ENCODE measurements at regions not wholly inside any gene's neighbourhood (a gene's known extent, or its start where the extent isn't known, plus 50 kb on each side); places are given as distances from the start of the nearest gene placed in this dataset.

DNA sequence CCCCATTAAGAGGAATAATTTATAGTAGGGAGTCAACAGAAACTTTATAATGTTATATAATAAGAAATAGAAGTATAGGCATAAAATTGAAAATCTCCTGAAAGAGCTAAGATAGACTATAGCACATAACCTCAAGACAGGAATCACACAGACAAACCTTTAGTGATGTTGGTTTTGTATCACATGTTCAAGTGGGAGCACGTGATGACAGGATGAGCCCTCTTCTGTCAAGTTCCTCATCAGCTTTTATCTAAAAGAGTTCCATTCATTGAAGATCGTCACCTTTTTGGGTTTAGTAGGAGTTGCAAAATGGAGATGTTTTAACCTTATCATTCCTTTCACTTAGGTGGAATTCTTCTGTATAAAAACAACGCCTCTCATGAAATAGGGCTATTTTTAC lies 127.0 kb downstream of the MCHR2 start:
- DNase-seq (ENCODE audit: low read depth in 1 of 2, low spot score in 2 of 2), result no peak
- no peak overlapping the region for H2AK5ac ChIP-seq (ENCODE audit: low read depth, low read length)
- no peak overlapping the region for H4K5ac ChIP-seq (ENCODE audit: insufficient read length, low read depth, low read length)
- no peaks in the 10 kb centered on the region for H3K36me3 ChIP-seq (ENCODE audit: control insufficient read depth in 2 of 4, insufficient read depth in 4 of 4, low read length in 3 of 4)
- H4K8ac ChIP-seq (ENCODE audit: extremely low read depth, insufficient read depth, low read length), result no peak overlapping the region
- no peak for FAIRE-seq
- no peak overlapping the region for H3K4me2 ChIP-seq (ENCODE audit: insufficient read depth in 1 of 2, low read depth in 2 of 2, low read length in 2 of 2)
- no peaks in the 10 kb centered on the region for H4K20me1 ChIP-seq (replicated peaks in 1 of 2; ENCODE audit: control insufficient read depth in 1 of 2, insufficient read depth in 2 of 2, low read length in 2 of 2)
- H3K27ac ChIP-seq (ENCODE audit: low read depth, low read length), result no peak overlapping the region
- ChIA-PET CTCF (ENCODE audit: partially characterized antibody) (interaction anchor here (1.0 to 6.1 kb wide), 11 partner anchors 10 to 258 kb away, joined by 3 to 72 read pairs (median 6); no protein-coding TSS in a partner anchor), POLR2A (ENCODE audit: partially characterized antibody) (no interaction called here)
- no peaks in the 10 kb centered on the region for H3K79me2 ChIP-seq (ENCODE audit: control insufficient read depth in 1 of 2, insufficient read depth in 2 of 2, low read length in 2 of 2)
- H3K9me3 ChIP-seq (ENCODE audit: insufficient read depth in 2 of 2, low read depth in 1 of 2, low read length in 1 of 2), result no peaks in the 10 kb centered on the region
- H3K4me3 ChIP-seq (ENCODE audit: extremely low read depth in 1 of 4, insufficient read depth in 2 of 4, low read depth in 3 of 4, low read length in 4 of 4), result no peak overlapping the region
- no peak overlapping the region for H4K91ac ChIP-seq (replicated peaks; ENCODE audit: insufficient read length, low read length)
- TF ChIP-seq, protein P1, sequence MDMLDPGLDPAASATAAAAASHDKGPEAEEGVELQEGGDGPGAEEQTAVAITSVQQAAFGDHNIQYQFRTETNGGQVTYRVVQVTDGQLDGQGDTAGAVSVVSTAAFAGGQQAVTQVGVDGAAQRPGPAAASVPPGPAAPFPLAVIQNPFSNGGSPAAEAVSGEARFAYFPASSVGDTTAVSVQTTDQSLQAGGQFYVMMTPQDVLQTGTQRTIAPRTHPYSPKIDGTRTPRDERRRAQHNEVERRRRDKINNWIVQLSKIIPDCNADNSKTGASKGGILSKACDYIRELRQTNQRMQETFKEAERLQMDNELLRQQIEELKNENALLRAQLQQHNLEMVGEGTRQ (IDR thresholded peaks at IDR 0.05; ENCODE audit: low read length), result peak; percentile 35; the same call in 1 of the 2 replicates
- no peak for TF ChIP-seq JUN (IDR thresholded peaks at IDR 0.05; ENCODE audit: low read depth, low read length)
- H3K14ac ChIP-seq (ENCODE audit: insufficient read length), result no peak overlapping the region
- no peak overlapping the region for H3K9ac ChIP-seq (replicated peaks in 1 of 4; ENCODE audit: extremely low read depth in 1 of 4, low read depth in 3 of 4, low read length in 3 of 4)
- H3K23ac ChIP-seq (ENCODE audit: insufficient read length), result no peak overlapping the region
- H3K4ac ChIP-seq (replicated peaks; ENCODE audit: insufficient read length, low read depth, low read length), result no peak overlapping the region
- H3K23me2 ChIP-seq (ENCODE audit: low read depth, low read length), result no peaks in the 10 kb centered on the region
- H3K56ac ChIP-seq (replicated peaks; ENCODE audit: insufficient read length, low read depth, low read length), result no peak overlapping the region
- H3K18ac ChIP-seq (ENCODE audit: extremely low read depth, low read length), result no peak overlapping the region
- no peaks in the 10 kb centered on the region for H3K79me1 ChIP-seq (ENCODE audit: low read depth, low read length)
- no peaks in the 10 kb centered on the region for H3K4me1 ChIP-seq (replicated peaks in 1 of 4; ENCODE audit: control insufficient read depth in 3 of 4, insufficient read depth in 4 of 4, low read length in 3 of 4)
- H2BK20ac ChIP-seq (ENCODE audit: low read length), result no peak overlapping the region
- WGBS, 2 experiments (ENCODE audit: extremely low coverage in 1 of 2, insufficient coverage in 1 of 2, insufficient read length in 1 of 2, insufficient replicate concordance in 2 of 2, low coverage in 1 of 2, low lambda C conversion rate in 2 of 2, missing lambda C conversion rate in 1 of 2), result 69% methylated on average over 3 of the region's 3 CpGs; no CpG with 5 or more reads in 1 of the 2 experiments
- no peak overlapping the region for H2AFZ ChIP-seq (ENCODE audit: low read length)
- H3K27me3 ChIP-seq (replicated peaks in 1 of 4; ENCODE audit: control insufficient read depth in 3 of 4, extremely low read depth in 1 of 4, insufficient read depth in 3 of 4, low read length in 3 of 4), result no peaks in the 10 kb centered on the region
- no peak overlapping the region for H2BK12ac ChIP-seq (ENCODE audit: low read depth, low read length)
- H2BK15ac ChIP-seq (ENCODE audit: low read length), result no peak overlapping the region
- H2BK5ac ChIP-seq (ENCODE audit: low read depth, low read length), result no peak overlapping the region
- H2BK120ac ChIP-seq (replicated peaks; ENCODE audit: low read depth, low read length), result no peak overlapping the region

Measured in H1 (cell line).